Stomach (tissue), 8 donors: ENCODE measurements at regions not wholly inside any gene's neighbourhood (a gene's known extent, or its start where the extent isn't known, plus 50 kb on each side); places are given as distances from the start of the nearest gene placed in this dataset.

Experiments used
- DNase-seq, 2 donors: peaks; one replicate each; pipeline versions ENCODE4 v3.0.0 to v3.0.0-alpha.2; 2013 to 2019
- H3K27ac ChIP-seq, 5 donors: fragments of 200-600 bp in 4 of 5; sonication (generic) in 4 of 5; one replicate each; pipeline ENCODE4 v1.5.1; 2013 to 2019; ENCODE audit warnings: mild to moderate bottlenecking in 1 of 5, moderate library complexity in 1 of 5
- H3K27me3 ChIP-seq, 3 donors: fragments of 200-600 bp; sonication (generic); one replicate each; pipeline ENCODE4 v1.5.1; 2017 to 2019; ENCODE audit warnings: mixed run types in 1 of 3
- H3K36me3 ChIP-seq, 4 donors: fragments of 200-600 bp; sonication (generic); 1 replicate in 3 of 4; 2 replicates in 1 of 4; pipeline ENCODE4 v1.5.1; 2016 to 2019
- H3K4me1 ChIP-seq, 4 donors: fragments of 200-600 bp; sonication (generic); one replicate each; pipeline ENCODE4 v1.5.1; 2016 to 2019
- H3K4me3 ChIP-seq, 4 donors: fragments of 200-600 bp; sonication (generic) in 3 of 4; one replicate each; pipeline ENCODE4 v1.5.1; 2016 to 2019; ENCODE audit warnings: mild to moderate bottlenecking in 1 of 4
- H3K9me3 ChIP-seq, 4 donors: fragments of 200-600 bp; sonication (generic); one replicate each; pipeline ENCODE4 v1.5.1; 2016 to 2019
- CTCF ChIP-seq, 7 experiments: fragments of 450-650 bp in 4 of 7; fragments of 200-600 bp in 3 of 7; sonication (generic) in 3 of 7; IDR thresholded peaks; one replicate each; pipeline ENCODE4 v1.5.1; 2016 to 2019; ENCODE audit warnings: antibody characterized with exemption in 7 of 7, control low read depth in 2 of 7, mild to moderate bottlenecking in 1 of 7
- EP300 ChIP-seq: sonication (generic); formaldehyde crosslinking; IDR thresholded peaks from one replicate; pipeline ENCODE4 v1.6.1; 2017; ENCODE audit warnings: antibody characterized with exemption
- POLR2A ChIP-seq, 4 donors: fragments of 450-650 bp; IDR thresholded peaks; one replicate each; pipeline ENCODE4 v1.6.1; 2016; ENCODE audit warnings: antibody characterized with exemption in 4 of 4, control low read depth in 2 of 4, mild to moderate bottlenecking in 1 of 4, moderate library complexity in 1 of 4
- POLR2AphosphoS5 ChIP-seq, 3 donors: sonication (generic); formaldehyde crosslinking; IDR thresholded peaks; one replicate each; pipeline ENCODE4 v1.6.1; 2016; ENCODE audit warnings: antibody characterized with exemption in 3 of 3
- WGBS, 5 donors: extraction: QIAGEN DNeasy Blood & Tissue Kit in 3 of 5; methylation state at CpG; one replicate each; pipeline versions ENCODE4 v1.1.5 to v1.1.7; 2013 to 2018; 5-methylcytosine and 5-hydroxymethylcytosine counted together
- intact Hi-C: fragments of 100-400 bp; cut with DNase I; formaldehyde crosslinking; loops from one replicate; pipeline ENCODE4 v1.15.1; 2023; ENCODE audit warnings: low total_unique reads
- donor health status: healthy with polysubstance abuse.
- donor health status: Bipolar disorder and iron deficiency.
- donor health status: healthy.

- intact Hi-C loops = no loop called here
- Histone ChIP-seq H3K4me3 (no peak overlapping the region), H3K27me3 (no peaks in the 10 kb centered on the region), H3K4me1 (no peaks in the 10 kb centered on the region), H3K9me3 (no peaks in the 10 kb centered on the region), H3K36me3 (no peaks in the 10 kb centered on the region), H3K27ac (no peak overlapping the region)
- 75 to 83% (median 80%) methylated on average over 3 of the region's 3 CpGs for WGBS, 5 donors
- TF ChIP-seq POLR2A (IDR thresholded peaks at IDR 0.05) (no peak), EP300 (no peak), CTCF (IDR thresholded peaks at IDR 0.05) (no peak), POLR2AphosphoS5 (IDR thresholded peaks at IDR 0.05) (no peak)
- DNase-seq = no peak
Observed at GRCh38 chr12:41819948-41820347, 324.7 kb downstream of the GXYLT1 start.

GRCh38 chr12:41804026-41804425, 340.6 kb downstream of the GXYLT1 start:
- intact Hi-C loops = no loop called here
- Histone ChIP-seq H3K4me3 (no peak overlapping the region), H3K4me1 (no peaks in the 10 kb centered on the region), H3K9me3 (peaks cover 0 to 13% (median 0%) of the 10 kb centered on the region in 4 donors), H3K27me3 (no peaks in the 10 kb centered on the region), H3K36me3 (no peaks in the 10 kb centered on the region), H3K27ac (no peak overlapping the region)
- DNase-seq = no peak
- TF ChIP-seq POLR2AphosphoS5 (IDR thresholded peaks at IDR 0.05) = no peak
- no peak for TF ChIP-seq POLR2A (IDR thresholded peaks at IDR 0.05)
- no peak for TF ChIP-seq EP300
- TF ChIP-seq CTCF (IDR thresholded peaks at IDR 0.05) = no peak
- WGBS, 5 donors = 51 to 73% (median 64%) methylated on average over 2 of the region's 2 CpGs

- TF ChIP-seq EP300 = no peak
- no peak for TF ChIP-seq POLR2A (IDR thresholded peaks at IDR 0.05)
- no peak for TF ChIP-seq POLR2AphosphoS5 (IDR thresholded peaks at IDR 0.05)
- TF ChIP-seq CTCF (IDR thresholded peaks at IDR 0.05) = no peak
- intact Hi-C loops = no loop called here
- Histone ChIP-seq H3K4me3 (no peak overlapping the region), H3K4me1 (no peaks in the 10 kb centered on the region), H3K36me3 (no peaks in the 10 kb centered on the region), H3K27me3 (no peaks in the 10 kb centered on the region), H3K9me3 (peaks cover 0 to 5% (median 0%) of the 10 kb centered on the region in 4 donors), H3K27ac (no peak overlapping the region)
- no peak for DNase-seq
- WGBS, 5 donors = 38 to 70% (median 56%) methylated on average over 2 of the region's 2 CpGs
Observed at GRCh38 chr12:41802803-41803202, 341.9 kb downstream of the GXYLT1 start.

GRCh38 chr12:41801261-41801660, 343.4 kb downstream of the GXYLT1 start:
- no peaks in the 10 kb centered on the region for H3K27me3 ChIP-seq
- intact Hi-C loops = no loop called here
- whole genome bisulfite sequencing, 5 donors = 77 to 92% (median 80%) methylated on average over 1 of the region's 1 CpG
- no peak for DNase-seq
- no peaks in the 10 kb centered on the region for H3K4me1 ChIP-seq
- TF ChIP-seq POLR2AphosphoS5 (IDR thresholded peaks at IDR 0.05) = no peak
- TF ChIP-seq POLR2A (IDR thresholded peaks at IDR 0.05) = no peak
- TF ChIP-seq EP300 = no peak
- TF ChIP-seq CTCF (IDR thresholded peaks at IDR 0.05) = no peak
- no peak overlapping the region for H3K4me3 ChIP-seq
- no peaks in the 10 kb centered on the region for H3K9me3 ChIP-seq
- H3K27ac ChIP-seq = no peak overlapping the region
- H3K36me3 ChIP-seq = no peaks in the 10 kb centered on the region
